Loucy (cell line): ENCODE measurements at regions not wholly inside any gene's neighbourhood (a gene's known extent, or its start where the extent isn't known, plus 50 kb on each side); places are given as distances from the start of the nearest gene placed in this dataset.

Experiments used
- H2AFZ ChIP-seq: fragments of 200-600 bp; sonication (generic); 2 replicates; pipeline ENCODE4 v1.6.0; 2016; ENCODE audit warnings: antibody characterized with exemption, mild to moderate bottlenecking, low read length, moderate library complexity
- H3F3A ChIP-seq: fragments of 200-600 bp; 2 replicates; pipeline ENCODE4 v1.6.0; 2016; ENCODE audit warnings: antibody characterized with exemption, low read depth, mild to moderate bottlenecking
- H3K27me3 ChIP-seq: fragments of 200-600 bp; sonication (generic); 2 replicates; pipeline ENCODE4 v1.6.1; 2014; ENCODE audit warnings: low read length, mild to moderate bottlenecking; ENCODE audit not compliant: insufficient read depth, poor library complexity, severe bottlenecking
- H3K36me3 ChIP-seq: fragments of 200-600 bp; sonication (generic); 2 replicates; pipeline ENCODE4 v1.6.1; 2016; ENCODE audit warnings: low read length; ENCODE audit not compliant: insufficient read depth
- H3K4me1 ChIP-seq: fragments of 200-600 bp; sonication (generic); 2 replicates; pipeline ENCODE4 v1.5.1; 2014; ENCODE audit warnings: low read length, mild to moderate bottlenecking; ENCODE audit not compliant: insufficient read depth, poor library complexity, severe bottlenecking
- H3K4me2 ChIP-seq: fragments of 200-600 bp; sonication (generic); 2 replicates; pipeline ENCODE4 v1.6.0; 2014; ENCODE audit warnings: antibody characterized with exemption, low read length, low read depth, mild to moderate bottlenecking; ENCODE audit not compliant: poor library complexity, severe bottlenecking
- H3K4me3 ChIP-seq: fragments of 200-600 bp; sonication (generic); 2 replicates; pipeline ENCODE4 v1.5.1; 2014; ENCODE audit warnings: low read length, mild to moderate bottlenecking, mixed read lengths; ENCODE audit not compliant: poor library complexity, severe bottlenecking
- H3K79me2 ChIP-seq: fragments of 200-600 bp; sonication (generic); 2 replicates; pipeline ENCODE4 v1.6.1; 2014; ENCODE audit warnings: low read length; ENCODE audit not compliant: insufficient read depth
- H3K9ac ChIP-seq: fragments of 200-600 bp; sonication (generic); 2 replicates; pipeline ENCODE4 v1.6.0; 2014; ENCODE audit warnings: mild to moderate bottlenecking, low read depth, low read length, moderate library complexity; ENCODE audit not compliant: poor library complexity, severe bottlenecking
- H3K9me2 ChIP-seq: fragments of 200-600 bp; sonication (generic); replicated peaks from 2 replicates; pipeline ENCODE4 v1.6.1; 2016; ENCODE audit warnings: low read depth, low read length, mixed read lengths
- H3K9me3 ChIP-seq: fragments of 200-600 bp; sonication (generic); 2 replicates; pipeline ENCODE4 v1.6.1; 2014; ENCODE audit warnings: mild to moderate bottlenecking, antibody characterized with exemption, low read length, low read depth; ENCODE audit not compliant: insufficient read depth
- H4K20me1 ChIP-seq: fragments of 200-600 bp; sonication (generic); 2 replicates; pipeline ENCODE4 v1.6.0; 2014; ENCODE audit warnings: antibody characterized with exemption, low read length, mild to moderate bottlenecking; ENCODE audit not compliant: insufficient read depth, poor library complexity, severe bottlenecking
- EZH2phosphoT487 ChIP-seq: fragments of 200-600 bp; IDR thresholded peaks from 2 replicates; pipeline ENCODE4 v1.6.1; 2018; ENCODE audit warnings: antibody characterized with exemption, mild to moderate bottlenecking, moderate library complexity, borderline replicate concordance
- TF ChIP-seq, protein P1 (sequence below): fragments of 200-600 bp; sonication (generic); conservative IDR thresholded peaks from 2 replicates; pipeline ENCODE4 v1.5.1; 2014; ENCODE audit warnings: mild to moderate bottlenecking, antibody characterized with exemption, low read length

GRCh38 chr14:34345718-34346465, 116.1 kb downstream of the SPTSSA start:
- no peak overlapping the region for H3K9ac ChIP-seq
- H4K20me1 ChIP-seq, result no peaks in the 10 kb centered on the region
- no peak overlapping the region for H2AFZ ChIP-seq
- H3K9me3 ChIP-seq, result no peaks in the 10 kb centered on the region
- H3K9me2 ChIP-seq, result no peaks in the 10 kb centered on the region
- H3K79me2 ChIP-seq, result no peaks in the 10 kb centered on the region
- H3K36me3 ChIP-seq, result no peaks in the 10 kb centered on the region
- no peaks in the 10 kb centered on the region for H3F3A ChIP-seq
- no peak for TF ChIP-seq EZH2phosphoT487
- TF ChIP-seq, protein P1, sequence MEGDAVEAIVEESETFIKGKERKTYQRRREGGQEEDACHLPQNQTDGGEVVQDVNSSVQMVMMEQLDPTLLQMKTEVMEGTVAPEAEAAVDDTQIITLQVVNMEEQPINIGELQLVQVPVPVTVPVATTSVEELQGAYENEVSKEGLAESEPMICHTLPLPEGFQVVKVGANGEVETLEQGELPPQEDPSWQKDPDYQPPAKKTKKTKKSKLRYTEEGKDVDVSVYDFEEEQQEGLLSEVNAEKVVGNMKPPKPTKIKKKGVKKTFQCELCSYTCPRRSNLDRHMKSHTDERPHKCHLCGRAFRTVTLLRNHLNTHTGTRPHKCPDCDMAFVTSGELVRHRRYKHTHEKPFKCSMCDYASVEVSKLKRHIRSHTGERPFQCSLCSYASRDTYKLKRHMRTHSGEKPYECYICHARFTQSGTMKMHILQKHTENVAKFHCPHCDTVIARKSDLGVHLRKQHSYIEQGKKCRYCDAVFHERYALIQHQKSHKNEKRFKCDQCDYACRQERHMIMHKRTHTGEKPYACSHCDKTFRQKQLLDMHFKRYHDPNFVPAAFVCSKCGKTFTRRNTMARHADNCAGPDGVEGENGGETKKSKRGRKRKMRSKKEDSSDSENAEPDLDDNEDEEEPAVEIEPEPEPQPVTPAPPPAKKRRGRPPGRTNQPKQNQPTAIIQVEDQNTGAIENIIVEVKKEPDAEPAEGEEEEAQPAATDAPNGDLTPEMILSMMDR, result no peak
- no peaks in the 10 kb centered on the region for H3K4me1 ChIP-seq
- no peak overlapping the region for H3K4me2 ChIP-seq
- no peaks in the 10 kb centered on the region for H3K27me3 ChIP-seq
- no peak overlapping the region for H3K4me3 ChIP-seq

DNA sequence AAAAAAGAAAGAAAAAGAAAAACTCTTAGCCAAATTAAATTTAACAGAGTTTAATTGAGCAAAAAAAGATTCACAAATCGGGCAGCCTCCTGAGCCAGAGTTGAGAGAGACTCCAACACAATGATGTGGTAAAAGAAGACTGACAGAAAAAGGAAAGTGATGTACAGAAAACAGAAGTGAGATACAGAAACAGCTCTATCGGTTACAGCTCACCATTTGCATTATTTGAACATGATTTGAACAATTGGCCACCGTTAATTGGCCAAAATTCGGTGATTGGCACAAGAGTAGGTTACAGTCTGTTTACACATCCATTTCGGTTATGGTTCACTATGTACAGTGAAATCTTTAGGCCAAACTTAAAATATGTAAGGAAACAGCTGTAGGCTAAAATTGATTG, 117.7 kb downstream of the SPTSSA start:
- Histone ChIP-seq H3K79me2 (no peaks in the 10 kb centered on the region), H3K9ac (no peak overlapping the region), H3K27me3 (no peaks in the 10 kb centered on the region), H2AFZ (no peak overlapping the region), H3F3A (no peaks in the 10 kb centered on the region), H3K4me2 (no peak overlapping the region), H4K20me1 (no peaks in the 10 kb centered on the region), H3K36me3 (no peaks in the 10 kb centered on the region), H3K9me2 (no peaks in the 10 kb centered on the region), H3K4me1 (no peaks in the 10 kb centered on the region), H3K9me3 (no peaks in the 10 kb centered on the region), H3K4me3 (no peak overlapping the region)
- TF ChIP-seq, protein P1, result no peak
- no peak for TF ChIP-seq EZH2phosphoT487

GRCh38 chr14:34340025-34340625, 121.9 kb downstream of the SPTSSA start:
- peak overlapping the region; percentile 21 for H3K4me2 ChIP-seq
- no peaks in the 10 kb centered on the region for H3K4me1 ChIP-seq
- H3K27me3 ChIP-seq, result no peaks in the 10 kb centered on the region
- H2AFZ ChIP-seq, result 0 out of 2 replicates have a peak overlapping the region, but pooled peaks have one; percentile 14
- no peak overlapping the region for H3K4me3 ChIP-seq
- no peaks in the 10 kb centered on the region for H3K36me3 ChIP-seq
- H4K20me1 ChIP-seq, result no peaks in the 10 kb centered on the region
- no peaks in the 10 kb centered on the region for H3F3A ChIP-seq
- H3K79me2 ChIP-seq, result no peaks in the 10 kb centered on the region
- TF ChIP-seq EZH2phosphoT487, result no peak
- TF ChIP-seq, protein P1, result no peak
- H3K9me3 ChIP-seq, result no peaks in the 10 kb centered on the region
- H3K9me2 ChIP-seq, result no peaks in the 10 kb centered on the region
- H3K9ac ChIP-seq, result no peak overlapping the region
